ENCODE measurements at regions not wholly inside any gene's neighbourhood (a gene's known extent, or its start where the extent isn't known, plus 50 kb on each side); places are given as distances from the start of the nearest gene placed in this dataset.

GRCh38 chr6:21751608-21752007, 158.1 kb downstream of the SOX4 start:
- no peak for TF ChIP-seq CTCF (IDR thresholded peaks at IDR 0.05; ENCODE audit: low read length)
- no peak for TF ChIP-seq EZH2phosphoT487 (IDR thresholded peaks at IDR 0.05; ENCODE audit: low read length)

Data from MM.1S (cell line).